ENCODE measurements at regions not wholly inside any gene's neighbourhood (a gene's known extent, or its start where the extent isn't known, plus 50 kb on each side); places are given as distances from the start of the nearest gene placed in this dataset.

DNA sequence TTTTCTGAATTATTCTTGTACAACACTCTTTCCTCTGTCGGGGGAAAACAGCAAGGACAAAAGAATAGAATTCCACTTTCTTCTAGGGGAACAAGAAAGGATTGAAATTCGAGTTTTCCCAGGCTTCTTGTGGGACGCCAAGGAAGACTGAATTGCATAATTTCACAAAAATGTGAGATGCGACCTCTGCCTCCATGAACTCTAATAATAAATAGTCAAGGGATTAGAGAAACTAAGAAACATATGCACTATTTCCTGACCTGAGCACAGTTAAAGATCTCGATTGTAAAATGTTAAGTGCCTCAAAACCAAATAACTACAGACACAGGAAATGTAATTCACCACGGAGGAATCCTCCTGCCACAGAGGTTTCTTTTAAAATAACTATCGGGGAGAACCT is 117.3 kb upstream of the MARK1 start:
- DNase-seq, result no peak

DNA sequence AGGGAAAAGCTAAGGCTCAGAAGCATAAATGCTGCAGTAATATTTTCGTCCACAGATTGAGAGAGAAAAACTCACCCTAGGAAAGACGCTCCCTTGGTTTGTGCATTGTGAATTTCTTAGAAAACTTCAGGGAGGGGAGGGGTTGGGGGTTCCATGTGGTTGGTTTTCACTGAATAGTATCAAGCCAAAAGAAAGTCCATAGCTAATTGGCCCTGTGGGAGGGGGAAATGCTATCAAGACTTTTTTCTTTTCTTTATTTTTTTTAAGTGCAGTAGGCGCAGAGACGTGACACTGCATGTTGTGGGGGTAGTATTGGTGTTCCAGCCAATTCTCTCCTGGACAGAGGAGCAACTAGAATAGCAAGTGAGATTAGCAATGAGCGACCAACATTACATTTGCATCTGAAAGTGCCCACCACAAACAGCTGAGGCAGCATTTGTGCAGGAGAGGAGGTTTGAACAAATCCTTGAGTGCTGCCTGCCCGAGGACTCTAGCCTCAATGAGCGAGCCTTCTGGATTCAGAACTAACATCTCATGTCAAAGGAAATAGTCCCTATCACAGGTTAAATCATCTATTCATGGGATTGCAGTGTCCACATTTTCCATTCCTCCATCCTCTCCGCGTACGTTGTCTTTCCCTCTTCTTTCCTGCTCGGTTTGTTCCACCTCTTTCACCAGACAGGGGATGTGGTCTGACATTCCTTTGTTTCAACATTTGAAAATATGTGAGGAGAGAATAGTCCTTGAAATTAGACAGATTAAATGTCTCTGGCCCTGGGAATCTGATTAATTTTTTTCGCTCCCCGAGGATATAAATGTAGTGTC is 118.0 kb upstream of the MARK1 start:
- DNase-seq, result no peak

DNA sequence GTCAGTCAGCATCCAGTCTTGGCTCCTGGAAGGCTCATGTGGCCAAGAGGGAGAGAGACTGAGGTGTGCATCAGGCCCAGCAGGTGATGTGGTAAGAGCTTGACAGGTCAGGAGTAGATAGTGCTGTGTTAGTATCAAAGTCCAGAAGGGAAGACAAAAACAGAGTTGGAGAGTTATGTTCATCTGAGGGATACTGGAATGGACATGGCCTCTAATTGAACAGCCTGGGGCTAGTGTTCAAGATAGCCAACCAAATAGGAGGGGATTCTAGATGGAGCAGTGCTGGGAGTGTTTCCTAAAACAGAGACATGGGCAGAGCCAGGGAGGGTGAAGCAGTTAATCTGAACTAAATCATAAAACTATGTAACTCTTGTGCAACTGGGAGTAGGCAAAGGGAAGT is 120.7 kb upstream of the MARK1 start:
- no peak for DNase-seq

DNA sequence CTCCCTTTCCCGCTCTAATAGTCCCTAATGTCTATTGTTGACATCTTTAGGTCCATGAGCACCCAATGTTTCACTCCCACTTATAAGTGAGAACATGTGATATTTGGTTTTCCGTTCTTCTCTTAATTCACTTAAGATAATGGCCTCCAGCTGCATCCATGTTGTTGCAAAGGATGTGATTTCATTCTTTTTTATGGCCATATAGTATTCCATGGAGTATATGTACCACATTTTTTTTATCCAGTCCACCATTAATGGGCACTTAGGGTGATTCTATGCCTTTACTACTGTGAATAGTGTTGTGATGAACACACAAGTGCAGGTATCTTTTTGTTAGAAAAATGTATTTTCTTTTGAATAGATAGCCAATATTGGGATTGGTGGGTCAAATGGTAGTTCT is 126.0 kb upstream of the RAB3GAP2 start:
- DNase-seq, result no peak

DNA sequence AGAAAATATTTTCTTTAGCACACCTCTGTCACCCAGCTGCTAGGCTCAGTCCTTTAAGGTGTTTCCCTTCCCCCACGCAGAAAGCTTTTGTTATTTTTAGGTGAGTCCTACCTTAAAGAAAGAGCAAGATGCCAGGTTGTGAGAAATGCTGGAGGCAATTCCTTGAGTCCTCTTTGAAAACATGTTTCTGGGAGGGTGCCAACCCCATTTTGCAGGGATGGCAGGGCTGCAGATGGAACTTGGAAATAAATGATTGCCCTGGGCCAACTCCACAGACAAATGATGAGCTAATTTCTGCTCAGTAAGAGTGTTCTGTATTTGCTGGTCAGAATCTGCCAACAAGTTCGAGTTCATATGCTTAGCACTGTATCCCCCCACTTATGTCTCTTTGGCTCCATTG is 119.2 kb upstream of the RAB3GAP2 start:
- DNase-seq, result no peak

DNA sequence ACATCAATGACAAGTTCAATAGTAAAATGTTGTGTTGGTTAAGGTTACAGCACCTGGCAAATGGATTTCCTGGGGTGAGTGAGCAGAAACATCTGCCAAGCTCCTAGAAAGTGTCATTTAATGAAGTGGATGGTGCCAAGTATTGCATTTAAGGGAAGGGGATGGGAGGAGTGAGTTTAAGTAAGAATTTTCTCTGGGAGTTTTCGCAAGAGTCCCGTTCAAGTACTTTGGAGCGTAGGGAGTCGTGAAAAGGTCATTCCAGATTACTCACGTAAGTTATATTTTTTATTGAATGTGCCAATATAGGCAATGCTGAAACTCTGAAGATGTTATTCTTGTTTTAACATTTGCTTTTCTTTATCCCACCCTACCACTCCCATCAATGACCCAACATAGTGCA is 117.4 kb upstream of the RAB3GAP2 start:
- no peak for DNase-seq

DNA sequence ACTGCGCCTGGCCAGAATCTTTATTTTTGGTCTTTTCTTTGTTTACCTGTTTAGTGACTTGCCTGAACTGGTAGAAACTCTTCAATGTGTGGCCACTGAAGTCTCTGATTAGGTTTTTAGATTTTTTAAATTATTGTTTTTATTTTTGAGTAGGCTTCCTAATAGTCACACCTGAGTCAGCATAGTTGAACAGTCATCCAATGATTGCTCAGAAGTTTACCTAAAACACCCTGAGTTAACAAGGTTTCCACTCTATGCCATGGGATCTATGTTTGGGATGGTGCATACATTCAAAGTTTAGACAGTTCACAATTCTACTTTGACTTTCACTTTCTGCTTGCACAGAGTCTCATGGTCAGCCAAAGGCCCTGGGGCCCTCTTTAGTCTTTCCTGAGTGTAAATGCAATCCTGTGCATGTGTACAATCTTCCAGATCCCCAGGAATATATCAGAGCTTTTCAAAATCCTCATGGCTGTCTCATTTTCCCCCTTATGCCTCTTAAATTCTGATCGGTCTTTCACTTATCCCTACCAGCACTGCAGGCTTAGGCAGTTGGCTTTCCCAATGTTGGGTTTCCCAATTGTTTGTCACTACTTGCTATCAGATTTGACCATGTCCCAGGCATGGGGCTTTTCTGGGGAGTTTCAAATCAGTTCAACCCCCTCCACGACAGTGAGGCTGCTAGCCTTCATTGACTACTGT is 114.4 kb upstream of the RAB3GAP2 start:
- DNase-seq, result no peak

DNA sequence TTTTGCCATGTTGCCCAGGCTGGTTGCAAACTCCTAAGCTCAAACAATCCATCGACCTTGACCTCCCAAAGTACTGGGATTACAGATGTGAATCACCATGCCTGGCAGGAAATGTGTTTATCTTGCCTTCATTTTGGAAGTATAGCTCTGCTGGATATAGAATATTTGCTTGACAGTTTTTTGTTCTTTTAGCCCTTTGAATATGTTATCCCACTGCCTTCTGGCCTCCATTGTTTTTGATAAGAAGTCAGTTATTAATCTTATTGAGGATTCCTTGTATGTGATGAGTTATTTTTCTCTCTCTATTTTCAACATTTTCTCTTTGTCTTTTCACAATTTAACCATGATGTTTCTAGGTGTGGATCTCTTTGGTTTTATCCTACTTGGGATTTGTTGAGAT is 112.9 kb upstream of the RAB3GAP2 start:
- no peak for DNase-seq

DNA sequence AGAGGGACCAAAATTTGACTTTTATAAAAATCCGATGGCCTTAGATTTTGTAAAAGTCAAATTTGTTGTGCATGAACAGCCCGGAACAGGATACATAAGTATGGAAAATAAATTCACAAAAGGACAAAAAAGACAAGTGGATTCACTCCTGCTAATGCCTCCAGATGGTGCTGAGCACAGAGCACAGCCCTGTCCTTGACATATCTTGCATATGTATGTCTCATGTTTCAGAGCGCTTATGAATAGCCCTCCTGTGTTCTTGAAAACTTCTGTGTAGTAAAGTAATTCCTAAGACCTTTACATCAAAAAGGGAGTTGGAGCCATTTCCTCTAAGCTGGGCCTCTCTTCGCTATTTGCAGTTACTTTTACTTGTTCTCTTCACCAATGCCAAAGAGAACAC is 110.7 kb upstream of the RAB3GAP2 start:
- no peak for DNase-seq

DNA sequence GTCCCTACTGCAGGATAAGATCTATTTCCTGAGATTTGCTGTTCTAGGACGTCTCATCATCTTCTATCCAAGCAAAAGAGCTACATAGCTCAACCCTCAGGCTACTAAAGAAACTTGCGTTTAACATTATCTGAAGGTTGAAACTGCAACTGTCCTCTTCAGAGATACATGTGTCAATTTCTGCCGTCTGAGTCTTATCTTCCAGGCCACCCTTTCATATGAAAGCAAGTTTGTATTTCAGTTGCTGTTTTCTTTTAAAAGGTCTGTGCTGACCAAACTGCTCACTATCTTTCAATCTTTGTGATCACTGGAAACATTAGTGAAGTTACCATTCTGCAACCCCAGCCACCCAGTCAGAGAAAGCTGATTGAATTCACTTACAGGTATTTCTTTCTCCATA is 108.6 kb upstream of the RAB3GAP2 start:
- DNase-seq, result no peak

DNA sequence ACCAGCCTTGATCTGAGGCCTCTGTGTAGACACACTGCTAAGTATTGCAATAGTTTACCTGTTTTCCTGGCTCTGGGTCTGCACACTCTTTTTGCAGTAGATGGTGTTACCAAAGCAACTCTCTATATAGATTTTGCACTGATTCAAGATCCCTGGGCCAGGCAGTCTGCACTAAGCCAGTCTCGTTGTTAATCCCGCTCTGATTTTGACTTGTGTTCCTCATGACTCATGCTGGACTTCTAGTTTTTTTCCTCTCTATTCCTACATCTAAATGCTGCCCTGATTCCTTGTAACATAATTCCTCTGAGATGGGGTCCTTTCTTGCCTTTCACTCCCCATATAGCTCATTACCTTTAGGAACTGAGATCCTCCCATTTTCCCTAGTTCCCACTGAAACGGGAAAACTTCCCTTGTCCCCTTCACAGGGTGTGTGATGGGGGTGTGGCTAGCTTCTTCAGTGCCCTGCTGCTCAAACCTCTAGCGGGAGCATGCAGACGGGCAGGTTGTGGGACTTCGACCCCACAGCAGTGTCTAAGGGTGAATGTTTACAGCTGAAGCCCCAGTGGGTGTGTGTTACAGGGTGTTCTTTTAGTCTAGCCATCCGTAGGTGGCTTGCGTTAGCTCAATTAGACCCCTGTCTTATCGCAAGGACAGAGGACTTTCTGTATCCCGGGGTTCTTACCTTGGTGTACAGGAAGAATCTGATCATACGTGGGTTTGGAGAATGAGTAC is 106.5 kb upstream of the RAB3GAP2 start:
- no peak for DNase-seq

DNA sequence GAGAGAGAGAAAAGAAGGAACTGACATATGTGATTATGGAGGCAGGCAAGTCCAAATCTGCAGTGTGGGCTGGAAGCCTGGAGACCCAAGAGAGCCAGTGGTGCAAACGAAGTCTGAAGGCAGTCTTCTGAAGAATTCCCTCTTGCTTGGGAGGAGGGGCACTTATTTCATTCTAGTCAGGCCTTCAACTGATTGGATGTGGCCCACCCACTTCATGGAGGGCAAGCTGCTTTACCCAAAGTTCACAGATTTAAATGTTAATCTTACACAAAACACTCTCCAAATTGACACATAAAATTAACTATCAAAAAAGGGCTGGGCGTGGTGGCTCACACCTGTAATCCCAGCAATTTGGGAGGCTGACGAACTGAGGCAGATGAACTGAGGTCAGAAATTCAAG is 103.5 kb upstream of the RAB3GAP2 start:
- no peak for DNase-seq

DNA sequence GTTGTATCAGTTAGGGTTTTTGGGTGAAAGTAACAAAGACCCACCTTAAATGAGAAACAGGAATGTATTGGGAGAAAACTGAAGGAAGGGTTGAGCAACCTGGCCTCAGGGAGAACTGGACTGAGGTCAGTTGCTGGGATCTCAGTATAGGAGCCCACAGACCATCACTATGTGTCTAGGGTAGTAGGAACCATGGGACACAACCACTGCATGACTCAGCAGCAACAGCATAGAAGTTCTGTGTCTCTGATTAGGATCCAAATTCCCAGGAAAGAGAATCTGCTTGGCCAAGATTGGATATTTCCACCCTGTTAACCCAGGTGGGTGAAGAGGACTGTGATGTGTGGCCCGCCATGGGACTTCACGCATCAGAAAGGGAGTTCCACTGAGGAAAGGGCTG is 102.2 kb upstream of the RAB3GAP2 start:
- DNase-seq, result no peak

DNA sequence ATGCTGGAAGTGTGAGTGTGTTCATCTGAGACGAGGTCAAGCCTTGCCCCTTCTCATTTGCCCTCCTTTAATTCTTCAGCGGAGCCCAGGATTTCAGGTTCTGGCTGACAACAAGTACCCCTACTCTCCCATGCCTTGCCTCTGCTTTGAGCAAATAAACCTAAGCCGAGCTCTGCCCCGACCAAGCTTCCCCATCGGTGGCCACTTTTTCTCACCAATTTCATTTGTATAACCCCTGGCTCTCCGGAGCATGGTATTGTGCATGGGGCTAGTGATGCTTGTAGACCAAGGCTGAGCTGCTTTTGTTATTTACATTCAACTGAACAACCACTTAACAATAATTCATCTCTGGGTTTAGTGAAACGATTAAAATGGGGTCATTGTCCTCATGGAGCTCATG is 100.2 kb upstream of the RAB3GAP2 start:
- DNase-seq, result no peak

DNA sequence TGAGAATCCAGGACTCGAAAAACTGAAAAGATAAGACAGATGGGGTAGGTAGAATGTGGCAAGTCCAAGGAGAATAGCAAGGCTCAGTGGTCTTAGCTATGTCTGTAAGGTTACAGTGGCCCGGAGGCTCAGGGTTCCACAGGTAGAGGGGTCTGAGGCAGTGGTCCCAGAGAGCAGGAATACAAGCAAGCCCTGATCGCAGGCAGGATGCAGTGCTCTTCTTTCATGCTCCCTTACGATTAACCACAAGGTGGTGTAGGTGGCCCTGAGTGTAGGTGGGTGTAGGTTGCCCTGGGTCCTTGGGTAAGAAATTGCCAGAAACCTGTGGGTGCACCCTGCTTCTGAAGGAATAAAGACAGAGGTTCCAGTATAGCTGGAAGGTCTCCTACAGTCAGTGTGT is 99.1 kb upstream of the RAB3GAP2 start:
- DNase-seq, result peak; percentile 2

DNA sequence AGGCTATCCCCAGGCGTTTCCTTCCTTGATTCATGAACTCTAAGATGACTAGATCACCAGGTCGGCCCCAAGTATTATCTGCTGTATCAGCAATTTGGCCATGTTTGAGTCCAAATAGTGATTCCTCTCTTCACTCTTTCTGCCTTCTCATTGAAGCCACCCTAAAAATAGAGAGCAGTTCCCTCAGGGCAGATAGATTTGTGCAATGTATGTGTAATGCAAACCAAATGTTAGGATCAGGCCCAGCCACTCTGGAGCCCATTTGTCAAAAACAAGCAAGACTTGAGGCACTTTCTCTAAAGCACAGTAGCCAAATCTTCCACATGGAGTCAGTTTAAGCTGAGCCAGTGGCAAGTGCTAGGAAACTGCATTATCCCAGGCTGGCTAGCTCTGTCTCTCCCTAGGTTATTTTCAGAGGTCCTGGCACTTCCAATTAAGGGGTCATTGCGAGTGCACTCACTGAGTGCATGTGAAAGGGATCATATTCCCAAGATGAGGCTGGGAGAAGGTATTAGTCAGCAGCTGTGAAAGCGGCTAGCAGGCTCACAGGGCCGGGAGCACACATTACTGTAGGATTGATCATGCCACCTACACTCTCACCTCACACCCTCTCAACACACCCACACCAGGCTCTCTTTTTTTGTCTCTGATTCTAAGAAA is 97.9 kb upstream of the RAB3GAP2 start:
- no peak for DNase-seq

DNA sequence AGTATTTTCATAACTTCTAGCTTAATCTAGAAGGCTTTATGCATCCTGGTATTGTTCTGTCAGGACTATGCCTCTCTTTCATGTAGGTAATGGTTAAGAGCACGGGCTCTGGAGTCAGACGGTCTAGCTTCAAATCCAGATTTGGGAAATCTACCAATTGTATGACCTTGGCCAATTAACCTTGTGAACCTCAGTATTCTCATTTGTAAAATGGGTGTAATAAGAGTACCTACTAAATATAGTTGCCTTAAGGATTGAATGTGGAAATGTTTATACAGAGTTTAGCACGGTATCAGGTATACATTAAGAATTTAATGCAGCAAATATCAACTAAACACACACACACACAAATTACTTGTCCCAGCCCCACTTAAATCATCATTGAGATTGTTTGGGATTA is 97.3 kb upstream of the RAB3GAP2 start:
- no peak for DNase-seq

DNA sequence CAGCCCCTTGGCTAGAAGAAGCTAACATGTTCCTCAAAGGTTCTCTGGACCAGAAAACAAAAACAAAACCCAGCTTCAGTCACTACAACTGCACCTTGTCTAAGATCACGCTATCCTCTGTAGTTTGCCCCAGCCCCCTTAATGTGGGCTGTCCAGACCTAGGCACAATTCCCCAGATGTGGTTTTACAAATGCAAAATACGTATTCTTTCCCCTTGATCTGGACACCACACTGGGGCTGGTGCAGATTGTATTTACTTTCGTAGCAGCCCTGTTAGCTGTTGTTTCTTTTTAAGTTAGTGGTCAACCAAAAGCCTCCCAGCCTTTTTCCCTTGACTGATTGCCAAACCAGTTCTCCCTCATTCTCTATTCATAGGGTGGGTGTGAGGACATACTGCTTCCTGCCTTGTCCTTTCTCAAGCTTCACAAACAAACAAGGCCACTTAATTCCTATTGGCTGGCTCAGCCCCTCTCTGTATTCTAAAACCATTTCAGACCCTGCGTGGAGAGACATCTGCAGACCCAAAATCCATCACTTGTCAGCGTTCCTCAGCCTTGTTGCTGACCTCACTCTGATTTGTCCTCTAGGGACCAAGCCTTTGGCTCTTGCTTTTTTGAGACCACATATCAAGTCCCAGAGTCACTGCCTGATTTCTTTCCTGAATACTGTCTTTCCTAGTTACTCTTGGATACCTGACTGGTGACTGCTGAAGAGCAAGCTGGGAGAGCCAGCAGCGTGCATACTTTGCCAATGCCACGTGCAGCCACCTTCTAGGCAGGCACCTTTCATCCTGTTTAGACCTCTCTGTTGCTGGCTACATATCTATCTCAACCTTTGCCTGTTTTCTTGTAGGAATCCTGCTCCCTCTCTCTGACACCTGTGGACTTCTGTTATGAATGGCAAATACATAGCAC is 96.4 kb upstream of the RAB3GAP2 start:
- no peak for DNase-seq

DNA sequence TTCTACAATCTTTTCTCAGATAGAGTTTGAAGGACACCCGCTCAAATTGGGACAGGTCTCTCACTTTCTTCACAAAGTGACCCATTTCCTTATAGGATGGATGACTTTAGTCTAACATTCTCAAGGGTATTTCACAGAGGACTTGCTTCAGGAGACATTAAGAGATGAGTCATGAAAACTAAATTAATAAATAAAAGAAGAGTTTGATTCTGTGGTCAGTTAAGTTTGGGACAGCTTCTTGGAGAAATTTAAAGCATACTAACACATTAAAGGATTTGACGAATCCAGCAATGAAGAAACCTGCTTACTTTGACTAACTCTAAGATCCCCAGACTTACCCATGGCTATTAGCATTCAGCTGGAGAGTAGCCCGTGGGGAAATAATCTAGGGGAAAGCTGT is 95.6 kb upstream of the RAB3GAP2 start:
- no peak for DNase-seq

DNA sequence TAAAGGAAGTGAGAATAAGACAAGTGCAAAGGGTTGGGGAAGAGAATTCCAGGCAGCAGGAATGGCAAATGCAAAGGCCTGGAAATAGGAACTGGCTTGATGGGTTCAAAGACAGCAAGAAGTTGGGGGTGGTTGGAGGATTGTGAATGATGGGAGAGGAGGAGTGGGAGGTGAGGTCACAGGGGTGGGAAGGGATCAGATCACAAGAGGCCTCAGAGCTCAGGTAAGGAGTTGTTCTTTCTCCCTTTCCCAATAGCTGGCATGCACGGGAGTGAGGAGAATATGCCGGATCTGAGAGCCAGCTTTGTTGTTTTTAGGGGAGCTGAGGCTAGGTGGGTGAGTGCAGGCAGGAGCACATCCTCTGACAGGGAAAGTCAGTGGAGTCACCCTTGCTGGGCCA is 94.0 kb upstream of the RAB3GAP2 start:
- no peak for DNase-seq

DNA sequence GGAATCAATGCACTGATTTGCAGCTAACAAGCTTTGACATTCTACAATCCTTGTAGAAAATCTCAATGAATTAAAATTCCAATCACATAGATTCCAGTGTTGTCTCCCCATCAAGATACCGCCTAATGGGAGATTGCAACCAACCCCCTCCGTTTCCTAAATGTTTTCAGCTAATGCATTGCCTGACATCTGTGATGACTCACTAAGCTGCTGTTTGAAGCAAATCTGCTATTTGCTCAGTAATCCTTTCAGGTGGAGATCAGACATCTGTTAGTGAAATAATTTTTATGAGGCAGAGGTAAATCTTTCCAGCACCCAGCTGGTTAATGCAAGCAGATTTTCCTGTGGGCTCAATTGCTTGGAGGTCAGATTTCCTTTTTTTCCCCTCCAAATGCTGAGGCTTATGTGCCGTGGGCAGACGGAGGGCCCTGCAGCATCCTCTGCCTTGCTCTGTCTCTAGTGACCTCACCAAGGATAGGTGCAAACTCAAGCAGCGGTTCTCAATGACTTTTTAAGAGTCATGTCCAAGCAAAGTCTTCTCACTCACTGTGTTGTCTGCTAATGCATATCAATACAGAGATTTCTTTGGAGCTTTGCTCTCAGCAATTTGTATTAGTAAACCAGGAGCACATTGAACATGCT is 91.1 kb upstream of the RAB3GAP2 start:
- no peak for DNase-seq
